ENCODE measurements at regions not wholly inside any gene's neighbourhood (a gene's known extent, or its start where the extent isn't known, plus 50 kb on each side); places are given as distances from the start of the nearest gene placed in this dataset.

- 88% methylated on average over 4 of the region's 5 CpGs for WGBS
- Histone ChIP-seq H3K4me1 (ENCODE audit: control insufficient read depth, insufficient read depth, low read depth, low read length) (no peaks in the 10 kb centered on the region), H4K91ac (ENCODE audit: low read length) (no peak overlapping the region), H3K18ac (ENCODE audit: low read depth in 1 of 2, low read length in 2 of 2) (peak overlapping the region; percentile 45 to 61), H2BK5ac (ENCODE audit: low read depth, low read length, poor library complexity, severe bottlenecking) (no peak overlapping the region), H2BK15ac (ENCODE audit: low read depth, poor library complexity, severe bottlenecking) (no peak overlapping the region), H3K36me3 (ENCODE audit: control insufficient read depth in 1 of 2, insufficient read depth in 2 of 2, low read depth in 1 of 2, low read length in 2 of 2) (no peaks in the 10 kb centered on the region), H3K23ac (ENCODE audit: low read length in 2 of 2) (no peak overlapping the region), H3K4ac (ENCODE audit: low read depth in 1 of 2, low read length in 2 of 2) (no peak overlapping the region), H3K4me2 (ENCODE audit: low read length, poor library complexity, severe bottlenecking) (no peak overlapping the region), H3K4me3 (ENCODE audit: insufficient read depth in 1 of 2, low read depth in 1 of 2, low read length in 2 of 2) (no peak overlapping the region), H3K27me3 (ENCODE audit: control insufficient read depth in 1 of 2, insufficient read depth in 1 of 2, low read length in 2 of 2) (no peaks in the 10 kb centered on the region), H3K14ac (ENCODE audit: low read length in 2 of 2) (peak overlapping the region in 1 of 2 experiments; percentile 77), H3K79me1 (replicated peaks; ENCODE audit: low read length, poor library complexity, severe bottlenecking) (no peaks in the 10 kb centered on the region), H2BK120ac (ENCODE audit: low read depth, low read length) (no peak overlapping the region), H2BK12ac (ENCODE audit: low read length in 2 of 2) (peak overlapping the region in 1 of 2 experiments; percentile 98), H2AK5ac (ENCODE audit: low read length, severe bottlenecking) (no peak overlapping the region), H3K9ac (ENCODE audit: low read length) (no peak overlapping the region), H3K27ac (ENCODE audit: low read length, poor library complexity, severe bottlenecking) (no peak overlapping the region), H3K9me3 (ENCODE audit: control insufficient read depth, low read length) (no peaks in the 10 kb centered on the region), H4K8ac (ENCODE audit: low read length) (peak overlapping the region; percentile 19), H2AFZ (ENCODE audit: low read depth, low read length) (no peak overlapping the region)
- DNase-seq = peak; percentile 4
Observed at GRCh38 chr13:33446821-33447725, 161.5 kb upstream of the STARD13 start.

DNA sequence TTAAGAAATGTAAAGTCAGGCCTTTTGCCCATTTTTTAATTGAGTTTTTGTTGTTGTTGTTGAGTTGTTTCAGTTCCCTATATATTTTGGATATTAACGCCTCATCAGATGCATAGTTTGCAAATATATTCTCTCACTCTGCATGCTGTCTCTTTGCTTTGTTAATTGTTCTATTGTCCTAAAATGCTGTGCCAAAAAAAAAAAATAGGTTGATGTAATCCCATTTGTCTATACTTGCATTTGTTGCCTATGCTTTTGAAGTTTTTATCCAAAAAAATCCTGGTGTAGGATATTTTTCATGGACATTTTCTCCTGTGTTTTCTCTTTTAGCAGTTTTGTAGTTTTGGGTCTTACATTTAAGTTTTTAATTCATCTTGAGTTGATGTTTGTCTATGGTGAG, 163.3 kb upstream of the STARD13 start:
- Histone ChIP-seq H3K79me1 (replicated peaks; ENCODE audit: low read length, poor library complexity, severe bottlenecking) (no peaks in the 10 kb centered on the region), H3K36me3 (ENCODE audit: control insufficient read depth in 1 of 2, insufficient read depth in 2 of 2, low read depth in 1 of 2, low read length in 2 of 2) (no peaks in the 10 kb centered on the region), H3K9me3 (ENCODE audit: control insufficient read depth, low read length) (no peaks in the 10 kb centered on the region), H2BK5ac (ENCODE audit: low read depth, low read length, poor library complexity, severe bottlenecking) (no peak overlapping the region), H2AK5ac (ENCODE audit: low read length, severe bottlenecking) (no peak overlapping the region), H2BK15ac (ENCODE audit: low read depth, poor library complexity, severe bottlenecking) (no peak overlapping the region), H3K23ac (ENCODE audit: low read length in 2 of 2) (no peak overlapping the region), H3K18ac (ENCODE audit: low read depth in 1 of 2, low read length in 2 of 2) (no peak overlapping the region), H3K27ac (ENCODE audit: low read length, poor library complexity, severe bottlenecking) (no peak overlapping the region), H2AFZ (ENCODE audit: low read depth, low read length) (no peak overlapping the region), H3K27me3 (ENCODE audit: control insufficient read depth in 1 of 2, insufficient read depth in 1 of 2, low read length in 2 of 2) (no peaks in the 10 kb centered on the region), H3K9ac (ENCODE audit: low read length) (no peak overlapping the region), H3K4me2 (ENCODE audit: low read length, poor library complexity, severe bottlenecking) (no peak overlapping the region), H2BK12ac (ENCODE audit: low read length in 2 of 2) (no peak overlapping the region), H3K4me1 (ENCODE audit: control insufficient read depth, insufficient read depth, low read depth, low read length) (peaks cover under 1% of the 10 kb centered on the region), H3K14ac (ENCODE audit: low read length in 2 of 2) (no peak overlapping the region), H3K4me3 (ENCODE audit: insufficient read depth in 1 of 2, low read depth in 1 of 2, low read length in 2 of 2) (no peak overlapping the region), H4K91ac (ENCODE audit: low read length) (no peak overlapping the region), H2BK120ac (ENCODE audit: low read depth, low read length) (no peak overlapping the region), H4K8ac (ENCODE audit: low read length) (no peak overlapping the region), H3K4ac (ENCODE audit: low read depth in 1 of 2, low read length in 2 of 2) (no peak overlapping the region)
- DNase-seq = no peak
- WGBS = no CpG with 5 or more reads among the region's 1 CpG

DNA sequence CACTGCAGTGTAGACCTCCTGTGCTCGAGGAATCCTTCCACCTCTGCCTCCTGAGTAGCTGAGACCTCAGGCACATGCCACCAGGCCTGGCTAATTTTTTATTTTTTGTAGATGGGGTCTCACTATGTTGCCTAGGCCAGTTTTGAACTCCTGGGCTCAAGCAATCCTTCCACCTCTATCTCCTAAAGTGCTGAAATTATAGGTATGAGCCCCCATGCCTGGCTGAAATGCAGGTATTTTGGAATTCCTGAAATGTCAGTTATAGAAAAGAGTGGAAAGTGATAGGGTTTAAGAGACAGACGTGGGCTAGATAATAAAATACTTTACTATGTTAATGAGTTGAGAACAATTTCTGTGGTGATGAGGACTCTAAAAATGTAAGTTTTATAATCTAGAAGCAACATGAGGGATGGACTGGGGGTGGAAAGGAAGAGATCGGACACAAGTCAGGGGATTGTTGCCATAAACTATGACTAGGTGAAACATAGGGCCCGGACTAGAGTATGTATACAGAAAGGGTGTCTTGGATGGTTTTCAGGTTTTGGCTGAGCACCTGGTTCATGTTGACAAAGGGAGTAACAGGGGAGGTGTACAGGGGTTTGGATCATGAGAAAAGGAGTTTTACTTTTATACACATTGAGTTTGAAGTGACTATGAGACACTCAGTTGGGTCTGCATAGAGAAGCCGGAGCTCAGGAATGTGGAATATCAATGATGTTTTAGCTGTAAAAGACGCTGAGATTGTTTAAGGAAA, 165.6 kb upstream of the STARD13 start:
- Histone ChIP-seq H3K9me3 (ENCODE audit: control insufficient read depth, low read length) (no peaks in the 10 kb centered on the region), H3K14ac (ENCODE audit: low read length in 2 of 2) (no peak overlapping the region), H3K27ac (ENCODE audit: low read length, poor library complexity, severe bottlenecking) (no peak overlapping the region), H3K36me3 (ENCODE audit: control insufficient read depth in 1 of 2, insufficient read depth in 2 of 2, low read depth in 1 of 2, low read length in 2 of 2) (no peaks in the 10 kb centered on the region), H2BK120ac (ENCODE audit: low read depth, low read length) (no peak overlapping the region), H3K4me3 (ENCODE audit: insufficient read depth in 1 of 2, low read depth in 1 of 2, low read length in 2 of 2) (no peak overlapping the region), H3K4me2 (ENCODE audit: low read length, poor library complexity, severe bottlenecking) (no peak overlapping the region), H3K18ac (ENCODE audit: low read depth in 1 of 2, low read length in 2 of 2) (no peak overlapping the region), H4K91ac (ENCODE audit: low read length) (no peak overlapping the region), H3K23ac (ENCODE audit: low read length in 2 of 2) (no peak overlapping the region), H3K79me1 (replicated peaks; ENCODE audit: low read length, poor library complexity, severe bottlenecking) (no peaks in the 10 kb centered on the region), H3K4me1 (ENCODE audit: control insufficient read depth, insufficient read depth, low read depth, low read length) (peaks cover 2% of the 10 kb centered on the region), H2AFZ (ENCODE audit: low read depth, low read length) (no peak overlapping the region), H3K4ac (ENCODE audit: low read depth in 1 of 2, low read length in 2 of 2) (no peak overlapping the region), H2BK12ac (ENCODE audit: low read length in 2 of 2) (no peak overlapping the region), H2BK5ac (ENCODE audit: low read depth, low read length, poor library complexity, severe bottlenecking) (no peak overlapping the region), H3K27me3 (ENCODE audit: control insufficient read depth in 1 of 2, insufficient read depth in 1 of 2, low read length in 2 of 2) (no peaks in the 10 kb centered on the region), H4K8ac (ENCODE audit: low read length) (no peak overlapping the region), H2AK5ac (ENCODE audit: low read length, severe bottlenecking) (no peak overlapping the region), H2BK15ac (ENCODE audit: low read depth, poor library complexity, severe bottlenecking) (no peak overlapping the region), H3K9ac (ENCODE audit: low read length) (no peak overlapping the region)
- 91% methylated on average over 6 of the region's 6 CpGs for WGBS
- no peak for DNase-seq

- no peak overlapping the region for H2BK5ac ChIP-seq (ENCODE audit: low read depth, low read length, poor library complexity, severe bottlenecking)
- no peak for DNase-seq
- no peak overlapping the region for H3K27ac ChIP-seq (ENCODE audit: low read length, poor library complexity, severe bottlenecking)
- H2BK15ac ChIP-seq (ENCODE audit: low read depth, poor library complexity, severe bottlenecking) = no peak overlapping the region
- H2AK5ac ChIP-seq (ENCODE audit: low read length, severe bottlenecking) = no peak overlapping the region
- no peak overlapping the region for H2AFZ ChIP-seq (ENCODE audit: low read depth, low read length)
- H2BK12ac ChIP-seq (ENCODE audit: low read length in 2 of 2) = no peak overlapping the region
- 95% methylated on average over 2 of the region's 2 CpGs for WGBS
- H3K9ac ChIP-seq (ENCODE audit: low read length) = no peak overlapping the region
- no peaks in the 10 kb centered on the region for H3K79me1 ChIP-seq (replicated peaks; ENCODE audit: low read length, poor library complexity, severe bottlenecking)
- H3K4me1 ChIP-seq (ENCODE audit: control insufficient read depth, insufficient read depth, low read depth, low read length) = peaks cover 2% of the 10 kb centered on the region
- H3K14ac ChIP-seq (ENCODE audit: low read length in 2 of 2) = no peak overlapping the region
- no peaks in the 10 kb centered on the region for H3K36me3 ChIP-seq (ENCODE audit: control insufficient read depth in 1 of 2, insufficient read depth in 2 of 2, low read depth in 1 of 2, low read length in 2 of 2)
- H3K4me3 ChIP-seq (ENCODE audit: insufficient read depth in 1 of 2, low read depth in 1 of 2, low read length in 2 of 2) = no peak overlapping the region
- H3K27me3 ChIP-seq (ENCODE audit: control insufficient read depth in 1 of 2, insufficient read depth in 1 of 2, low read length in 2 of 2) = no peaks in the 10 kb centered on the region
- no peak overlapping the region for H3K18ac ChIP-seq (ENCODE audit: low read depth in 1 of 2, low read length in 2 of 2)
- H4K91ac ChIP-seq (ENCODE audit: low read length) = no peak overlapping the region
- no peak overlapping the region for H3K4ac ChIP-seq (ENCODE audit: low read depth in 1 of 2, low read length in 2 of 2)
- no peak overlapping the region for H3K23ac ChIP-seq (ENCODE audit: low read length in 2 of 2)
- no peaks in the 10 kb centered on the region for H3K9me3 ChIP-seq (ENCODE audit: control insufficient read depth, low read length)
- H2BK120ac ChIP-seq (ENCODE audit: low read depth, low read length) = no peak overlapping the region
- H4K8ac ChIP-seq (ENCODE audit: low read length) = no peak overlapping the region
- H3K4me2 ChIP-seq (ENCODE audit: low read length, poor library complexity, severe bottlenecking) = no peak overlapping the region
Observed at GRCh38 chr13:33452873-33453517, 167.4 kb upstream of the STARD13 start.
